ENCODE measurements at regions not wholly inside any gene's neighbourhood (a gene's known extent, or its start where the extent isn't known, plus 50 kb on each side); places are given as distances from the start of the nearest gene placed in this dataset.

- H3K27ac ChIP-seq: no peak overlapping the region
- intact Hi-C loops (cut with DNase I): no loop called here
- 60 to 64% methylated on average over 8 of the region's 15 CpGs for WGBS, 2 donors
- no peak overlapping the region for H3K4me3 ChIP-seq
- peaks cover 0 to 16% (median 0%) of the 10 kb centered on the region in 4 donors for H3K27me3 ChIP-seq
- H3K9me3 ChIP-seq: no peaks in the 10 kb centered on the region
- DNase-seq: no peak
- no peaks in the 10 kb centered on the region for H3K36me3 ChIP-seq
- no peaks in the 10 kb centered on the region for H3K4me1 ChIP-seq
- no peak for TF ChIP-seq POLR2A (IDR thresholded peaks at IDR 0.05)
- TF ChIP-seq, protein P1, sequence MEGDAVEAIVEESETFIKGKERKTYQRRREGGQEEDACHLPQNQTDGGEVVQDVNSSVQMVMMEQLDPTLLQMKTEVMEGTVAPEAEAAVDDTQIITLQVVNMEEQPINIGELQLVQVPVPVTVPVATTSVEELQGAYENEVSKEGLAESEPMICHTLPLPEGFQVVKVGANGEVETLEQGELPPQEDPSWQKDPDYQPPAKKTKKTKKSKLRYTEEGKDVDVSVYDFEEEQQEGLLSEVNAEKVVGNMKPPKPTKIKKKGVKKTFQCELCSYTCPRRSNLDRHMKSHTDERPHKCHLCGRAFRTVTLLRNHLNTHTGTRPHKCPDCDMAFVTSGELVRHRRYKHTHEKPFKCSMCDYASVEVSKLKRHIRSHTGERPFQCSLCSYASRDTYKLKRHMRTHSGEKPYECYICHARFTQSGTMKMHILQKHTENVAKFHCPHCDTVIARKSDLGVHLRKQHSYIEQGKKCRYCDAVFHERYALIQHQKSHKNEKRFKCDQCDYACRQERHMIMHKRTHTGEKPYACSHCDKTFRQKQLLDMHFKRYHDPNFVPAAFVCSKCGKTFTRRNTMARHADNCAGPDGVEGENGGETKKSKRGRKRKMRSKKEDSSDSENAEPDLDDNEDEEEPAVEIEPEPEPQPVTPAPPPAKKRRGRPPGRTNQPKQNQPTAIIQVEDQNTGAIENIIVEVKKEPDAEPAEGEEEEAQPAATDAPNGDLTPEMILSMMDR (IDR thresholded peaks at IDR 0.05): no peak
Observed at GRCh38 chr10:47244560-47245500, 55.2 kb upstream of the GDF10 start.

- 80 to 100% methylated on average over 3 of the region's 6 CpGs for WGBS, 2 donors
Observed at GRCh38 chr10:47245731-47246350, 54.2 kb upstream of the GDF10 start.

GRCh38 chr10:47246406-47247147 is 53.4 kb upstream of the GDF10 start:
- intact Hi-C loops (cut with DNase I): no loop called here
- H3K27me3 ChIP-seq: peaks cover 0 to 13% (median 0%) of the 10 kb centered on the region in 4 donors
- H3K36me3 ChIP-seq: no peaks in the 10 kb centered on the region
- no peak for TF ChIP-seq POLR2A (IDR thresholded peaks at IDR 0.05)
- TF ChIP-seq, protein P1 (IDR thresholded peaks at IDR 0.05): no peak
- whole genome bisulfite sequencing, 2 donors: 63 to 88% methylated on average over 1 to 2 of the region's 6 CpGs
- H3K27ac ChIP-seq: no peak overlapping the region
- H3K4me1 ChIP-seq: no peaks in the 10 kb centered on the region
- no peaks in the 10 kb centered on the region for H3K9me3 ChIP-seq
- no peak overlapping the region for H3K4me3 ChIP-seq
- DNase-seq: no peak

More at GRCh38 chr10:47245731-47246350, 54.2 kb upstream of the GDF10 start:
- Histone ChIP-seq H3K4me3 (no peak overlapping the region), H3K4me1 (no peaks in the 10 kb centered on the region), H3K36me3 (no peaks in the 10 kb centered on the region), H3K27me3 (peaks cover 0 to 13% (median 0%) of the 10 kb centered on the region in 4 donors), H3K27ac (no peak overlapping the region), H3K9me3 (no peaks in the 10 kb centered on the region)
- DNase-seq: no peak
- no peak for TF ChIP-seq POLR2A (IDR thresholded peaks at IDR 0.05)
- TF ChIP-seq, protein P1 (IDR thresholded peaks at IDR 0.05): no peak
- intact Hi-C loops (cut with DNase I): no loop called here

DNA sequence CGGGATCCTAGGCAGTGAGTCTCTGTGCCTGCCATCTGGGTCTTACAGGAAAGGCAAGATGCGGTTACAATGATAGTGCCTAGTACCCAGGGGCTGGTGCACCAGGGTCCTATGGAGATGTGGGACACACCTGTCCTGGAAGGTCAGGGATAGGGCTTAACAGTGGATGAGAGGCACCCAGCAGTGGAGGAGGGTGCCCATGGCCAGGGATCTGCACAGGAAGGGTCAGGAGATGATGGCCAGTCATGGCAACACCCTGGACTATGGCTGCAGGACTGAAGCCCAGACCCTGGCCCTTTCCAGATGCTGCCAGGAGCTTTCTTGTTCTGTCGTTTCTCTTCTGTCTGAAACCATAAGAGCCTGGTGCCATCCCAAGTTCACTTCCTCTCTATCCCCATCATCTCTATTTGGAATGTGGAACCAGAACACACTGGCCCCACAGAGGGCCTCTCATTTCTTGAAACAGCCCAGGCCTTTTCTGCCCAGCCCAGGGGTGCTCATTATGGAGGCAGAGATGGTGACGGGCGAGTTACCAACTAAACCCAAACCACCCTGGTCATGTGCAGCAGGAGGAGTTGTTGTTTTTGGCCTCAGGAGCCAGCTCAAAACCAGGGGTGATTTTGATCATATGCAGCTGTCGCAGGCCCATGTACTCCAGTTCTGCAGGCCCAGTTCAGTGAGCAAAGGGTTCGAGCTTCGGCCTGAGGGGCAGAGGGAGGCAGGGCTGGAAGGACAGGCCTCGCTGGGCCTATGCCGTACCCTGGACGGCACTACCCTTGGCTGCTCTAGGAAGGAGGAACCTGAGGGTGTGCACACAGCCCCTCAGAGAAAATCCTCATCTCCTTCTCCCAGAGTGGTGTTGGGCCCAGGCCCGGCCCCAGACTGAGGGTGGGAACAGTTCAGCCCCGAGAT is 52.6 kb upstream of the GDF10 start:
- DNase-seq: no peak
- TF ChIP-seq POLR2A (IDR thresholded peaks at IDR 0.05): no peak
- TF ChIP-seq, protein P1 (IDR thresholded peaks at IDR 0.05): no peak
- WGBS, 2 donors: 71 to 82% methylated on average over 8 of the region's 13 CpGs
- no peak overlapping the region for H3K4me3 ChIP-seq
- H3K36me3 ChIP-seq: no peaks in the 10 kb centered on the region
- intact Hi-C loops (cut with DNase I): no loop called here
- H3K4me1 ChIP-seq: no peaks in the 10 kb centered on the region
- no peak overlapping the region for H3K27ac ChIP-seq
- peaks cover 0 to 13% (median 0%) of the 10 kb centered on the region in 4 donors for H3K27me3 ChIP-seq
- no peaks in the 10 kb centered on the region for H3K9me3 ChIP-seq
